KMS-11 (cell line): ENCODE measurements at regions not wholly inside any gene's neighbourhood (a gene's known extent, or its start where the extent isn't known, plus 50 kb on each side); places are given as distances from the start of the nearest gene placed in this dataset.
A peak's percentile ranks its signal among the peaks of the same experiment; 100 is the strongest.

Experiments used
- H2AFZ ChIP-seq: fragments of 200-600 bp; sonication (generic); 2 replicates; pipeline ENCODE4 v1.6.1; 2016; ENCODE audit warnings: antibody characterized with exemption, mixed run types, low read depth
- H3K27ac ChIP-seq: fragments of 200-600 bp; sonication (generic); 2 replicates; pipeline ENCODE4 v1.6.1; 2016; ENCODE audit warnings: mild to moderate bottlenecking, mixed run types
- H3K27me3 ChIP-seq: fragments of 200-600 bp; sonication (generic); 2 replicates; pipeline ENCODE4 v1.6.1; 2017; ENCODE audit warnings: mild to moderate bottlenecking, low read depth, mixed run types, moderate library complexity; ENCODE audit not compliant: insufficient read depth
- H3K36me3 ChIP-seq: fragments of 200-600 bp; sonication (generic); 2 replicates; pipeline ENCODE4 v1.6.1; 2017; ENCODE audit warnings: mild to moderate bottlenecking, mixed run types; ENCODE audit not compliant: insufficient read depth
- H3K4me1 ChIP-seq: fragments of 200-600 bp; sonication (generic); 2 replicates; pipeline ENCODE4 v1.6.1; 2016; ENCODE audit warnings: mild to moderate bottlenecking, low read depth, mixed run types; ENCODE audit not compliant: poor library complexity, severe bottlenecking
- H3K4me2 ChIP-seq: fragments of 200-600 bp; sonication (generic); 2 replicates; pipeline ENCODE4 v1.7.0; 2016; ENCODE audit warnings: mild to moderate bottlenecking, mixed run types
- H3K4me3 ChIP-seq: fragments of 200-600 bp; sonication (generic); IDR thresholded peaks from 2 replicates; pipeline ENCODE4 v1.6.1; 2017; ENCODE audit warnings: low read depth, low read length, mixed read lengths; ENCODE audit not compliant: insufficient read depth
- H3K79me2 ChIP-seq: fragments of 200-600 bp; sonication (generic); 2 replicates; pipeline ENCODE4 v1.6.1; 2016; ENCODE audit warnings: low read depth, mixed run types; ENCODE audit not compliant: insufficient read depth
- H3K9ac ChIP-seq: fragments of 200-600 bp; sonication (generic); 2 replicates; pipeline ENCODE4 v1.6.1; 2016; ENCODE audit warnings: mild to moderate bottlenecking, mixed run types
- H4K20me1 ChIP-seq: fragments of 200-600 bp; sonication (generic); 2 replicates; pipeline ENCODE4 v1.6.1; 2016; ENCODE audit warnings: mild to moderate bottlenecking, mixed run types; ENCODE audit not compliant: insufficient read depth
- TF ChIP-seq, protein P1 (sequence below): fragments of 200-600 bp; sonication (generic); conservative IDR thresholded peaks from 2 replicates; pipeline ENCODE4 v1.6.1; 2017; ENCODE audit warnings: low read depth, mild to moderate bottlenecking, antibody characterized with exemption, low read length, moderate library complexity, mixed read lengths

DNA sequence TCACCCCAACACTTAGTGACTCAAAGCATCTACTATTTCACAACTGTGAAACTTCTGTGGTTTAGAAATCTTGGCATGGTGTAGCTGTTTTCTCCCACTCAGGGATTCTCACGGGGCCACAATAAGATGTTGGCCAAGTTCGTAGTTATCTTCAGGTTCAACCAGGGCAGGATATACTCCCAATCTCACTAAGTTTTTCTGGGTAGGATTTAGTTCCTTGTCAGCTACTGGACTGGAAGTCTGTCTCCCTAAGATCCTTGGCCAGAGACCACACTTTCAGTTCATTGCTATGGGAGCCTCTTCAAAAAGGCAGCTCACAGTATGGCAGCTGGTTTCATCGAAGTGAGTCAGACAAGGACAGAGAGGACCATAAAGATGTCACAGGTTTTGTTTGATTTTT, 111.7 kb upstream of the PDHA2 start:
- H3K27me3 ChIP-seq = no peaks in the 10 kb centered on the region
- peak overlapping the region; percentile 58; the same call in 1 of the 2 replicates for H3K4me2 ChIP-seq

GRCh38 chr4:95715830-95716229, 124.1 kb upstream of the PDHA2 start:
- H3K4me1 ChIP-seq = no peaks in the 10 kb centered on the region
- H3K27ac ChIP-seq = no peak overlapping the region
- H3K4me3 ChIP-seq = no peak overlapping the region
- no peak overlapping the region for H3K9ac ChIP-seq
- H3K4me2 ChIP-seq = no peak overlapping the region
- TF ChIP-seq, protein P1, sequence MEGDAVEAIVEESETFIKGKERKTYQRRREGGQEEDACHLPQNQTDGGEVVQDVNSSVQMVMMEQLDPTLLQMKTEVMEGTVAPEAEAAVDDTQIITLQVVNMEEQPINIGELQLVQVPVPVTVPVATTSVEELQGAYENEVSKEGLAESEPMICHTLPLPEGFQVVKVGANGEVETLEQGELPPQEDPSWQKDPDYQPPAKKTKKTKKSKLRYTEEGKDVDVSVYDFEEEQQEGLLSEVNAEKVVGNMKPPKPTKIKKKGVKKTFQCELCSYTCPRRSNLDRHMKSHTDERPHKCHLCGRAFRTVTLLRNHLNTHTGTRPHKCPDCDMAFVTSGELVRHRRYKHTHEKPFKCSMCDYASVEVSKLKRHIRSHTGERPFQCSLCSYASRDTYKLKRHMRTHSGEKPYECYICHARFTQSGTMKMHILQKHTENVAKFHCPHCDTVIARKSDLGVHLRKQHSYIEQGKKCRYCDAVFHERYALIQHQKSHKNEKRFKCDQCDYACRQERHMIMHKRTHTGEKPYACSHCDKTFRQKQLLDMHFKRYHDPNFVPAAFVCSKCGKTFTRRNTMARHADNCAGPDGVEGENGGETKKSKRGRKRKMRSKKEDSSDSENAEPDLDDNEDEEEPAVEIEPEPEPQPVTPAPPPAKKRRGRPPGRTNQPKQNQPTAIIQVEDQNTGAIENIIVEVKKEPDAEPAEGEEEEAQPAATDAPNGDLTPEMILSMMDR = no peak
- no peaks in the 10 kb centered on the region for H3K36me3 ChIP-seq
- H2AFZ ChIP-seq = no peak overlapping the region
- no peaks in the 10 kb centered on the region for H3K27me3 ChIP-seq
- H3K79me2 ChIP-seq = no peaks in the 10 kb centered on the region
- H4K20me1 ChIP-seq = no peaks in the 10 kb centered on the region

More for the DNA sequence above, 111.7 kb upstream of the PDHA2 start:
- Histone ChIP-seq H3K79me2 (no peaks in the 10 kb centered on the region), H4K20me1 (no peaks in the 10 kb centered on the region), H3K27ac (peak overlapping the region; percentile 51), H3K9ac (no peak overlapping the region), H3K36me3 (no peaks in the 10 kb centered on the region), H2AFZ (peak overlapping the region; percentile 35; the same call in 1 of the 2 replicates), H3K4me1 (peaks cover 24% of the 10 kb centered on the region), H3K4me3 (no peak overlapping the region)
- TF ChIP-seq, protein P1 = no peak

DNA sequence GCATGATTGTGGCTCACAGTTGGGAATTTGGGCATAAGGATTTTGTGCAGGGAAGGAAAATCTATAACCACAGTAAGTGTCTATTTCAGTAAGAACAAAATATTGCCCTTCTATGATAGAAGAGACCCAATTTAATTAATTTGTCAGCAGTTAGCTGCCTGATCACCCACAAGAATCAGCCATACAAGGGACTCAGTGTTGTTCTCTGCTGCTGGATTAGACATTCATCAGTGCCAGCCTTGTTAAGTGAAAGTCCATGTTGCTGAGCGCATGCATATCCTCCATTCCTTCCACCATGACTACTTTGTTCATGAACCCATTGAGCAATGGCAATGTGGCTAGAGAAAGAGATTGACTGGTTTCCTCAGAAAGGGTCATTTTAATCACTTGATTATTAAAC, 125.3 kb upstream of the PDHA2 start:
- Histone ChIP-seq H3K36me3 (no peaks in the 10 kb centered on the region), H4K20me1 (no peaks in the 10 kb centered on the region), H3K4me2 (no peak overlapping the region), H3K27me3 (no peaks in the 10 kb centered on the region), H3K27ac (no peak overlapping the region), H3K4me3 (no peak overlapping the region), H3K9ac (no peak overlapping the region), H3K4me1 (no peaks in the 10 kb centered on the region), H2AFZ (no peak overlapping the region), H3K79me2 (no peaks in the 10 kb centered on the region)
- TF ChIP-seq, protein P1 = no peak

- no peak overlapping the region for H2AFZ ChIP-seq
- no peaks in the 10 kb centered on the region for H4K20me1 ChIP-seq
- no peak overlapping the region for H3K27ac ChIP-seq
Measured at GRCh38 chr4:95705323-95705722, 134.6 kb upstream of the PDHA2 start.

More at GRCh38 chr4:95705323-95705722, 134.6 kb upstream of the PDHA2 start:
- H3K4me2 ChIP-seq = no peak overlapping the region
- TF ChIP-seq, protein P1 = no peak
- no peaks in the 10 kb centered on the region for H3K4me1 ChIP-seq
- H3K79me2 ChIP-seq = no peaks in the 10 kb centered on the region
- no peak overlapping the region for H3K4me3 ChIP-seq
- H3K36me3 ChIP-seq = no peaks in the 10 kb centered on the region
- H3K27me3 ChIP-seq = no peaks in the 10 kb centered on the region
- H3K9ac ChIP-seq = no peak overlapping the region
